Aorta (tissue), 5 donors: ENCODE measurements at regions not wholly inside any gene's neighbourhood (a gene's known extent, or its start where the extent isn't known, plus 50 kb on each side); places are given as distances from the start of the nearest gene placed in this dataset.
"Not testable (repeated sequence)": the region's sequence is repeated elsewhere in the genome, so short reads cannot be mapped to it uniquely, and the experiment has no call there.

ENCODE experiments used
- ATAC-seq: fragments of 200-7000 bp; cut with Tn5 transposase; one replicate; pipeline ENCODE4 v1.9.1; 2022; ENCODE audit warnings: moderate library complexity; ENCODE audit not compliant: low FRiP score
- DNase-seq, 2 donors: peaks; one replicate each; pipeline ENCODE4 v3.0.0-alpha.2; 2020
- H3K27ac ChIP-seq, 2 donors: one replicate each; pipeline ENCODE4 v1.5.1; 2013; ENCODE audit warnings: low read length in 2 of 2, mild to moderate bottlenecking in 2 of 2, moderate library complexity in 2 of 2, control low read depth in 1 of 2, inconsistent platforms in 1 of 2, low read depth in 1 of 2
- H3K27me3 ChIP-seq, 2 donors: one replicate each; pipeline ENCODE4 v1.6.1; 2013; ENCODE audit warnings: control low read depth in 1 of 2, low read length in 1 of 2, mild to moderate bottlenecking in 1 of 2, moderate library complexity in 1 of 2; ENCODE audit not compliant: insufficient read depth in 2 of 2, control insufficient read depth in 1 of 2
- H3K36me3 ChIP-seq, 2 donors: one replicate each; pipeline ENCODE4 v1.6.1; 2013; ENCODE audit warnings: control low read depth in 1 of 2, low read length in 1 of 2, mild to moderate bottlenecking in 1 of 2; ENCODE audit not compliant: insufficient read depth in 2 of 2, control insufficient read depth in 1 of 2
- H3K4me1 ChIP-seq, 2 donors: one replicate each; pipeline ENCODE4 v1.6.1; 2013; ENCODE audit warnings: low read length in 2 of 2, control low read depth in 1 of 2, mild to moderate bottlenecking in 1 of 2, moderate library complexity in 1 of 2; ENCODE audit not compliant: insufficient read depth in 2 of 2, control insufficient read depth in 1 of 2
- H3K4me3 ChIP-seq, 2 donors: one replicate each; pipeline ENCODE4 v1.5.1; 2013; ENCODE audit warnings: low read length in 2 of 2, control low read depth in 1 of 2, mild to moderate bottlenecking in 1 of 2
- H3K9me3 ChIP-seq: one replicate; pipeline ENCODE4 v1.6.1; 2013; ENCODE audit warnings: mild to moderate bottlenecking, low read length; ENCODE audit not compliant: control insufficient read depth
- WGBS, 2 donors: extraction: QIAGEN DNeasy Blood & Tissue Kit; methylation state at CpG; one replicate each; pipeline ENCODE4 v1.1.7; 2013; 5-methylcytosine and 5-hydroxymethylcytosine counted together
- intact Hi-C, 2 donors: fragments of 100-400 bp; cut with DNase I; formaldehyde crosslinking; loops; one replicate each; pipeline versions ENCODE4 v1.14.2 to v1.15.0; 2022
- donor health status: healthy with polysubstance abuse.
- donor health status: Bipolar disorder and iron deficiency.
- donor health status: DM: no; HTN: no; CAD: no.
- donor health status: DM: no; HTN: no; CAD: no.
- donor health status: DM: yes; HTN: yes; CAD: no.

DNA sequence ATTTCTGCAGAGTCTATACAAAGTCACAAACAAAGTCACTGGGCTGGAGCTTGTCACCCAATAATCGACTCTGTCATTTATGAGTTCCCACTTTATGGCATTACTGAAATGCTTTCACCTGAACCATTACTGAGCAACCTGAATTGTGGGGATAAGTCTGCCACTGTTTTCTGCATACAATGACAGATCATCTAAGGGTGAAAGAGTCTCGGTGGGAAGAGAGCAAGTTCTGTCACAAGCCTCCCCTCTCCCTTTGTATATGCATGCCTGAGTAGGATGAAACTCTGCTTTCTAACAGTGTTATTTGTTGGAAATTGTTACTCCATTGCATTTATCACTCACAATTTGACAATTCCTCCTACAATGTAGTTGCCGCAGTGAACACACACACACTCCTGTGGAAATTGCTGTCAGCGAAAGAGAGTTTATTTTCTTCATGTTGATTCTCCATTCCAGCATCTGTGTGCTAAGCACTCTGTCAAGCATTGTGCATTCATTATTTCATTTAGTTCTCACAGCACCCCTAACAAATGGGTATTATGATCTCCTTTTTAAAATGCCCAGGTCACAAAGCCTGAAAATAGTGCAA is 1732.4 kb upstream of the CDH6 start:
- WGBS, 2 donors, result 69% methylated on average over 4 of the region's 4 CpGs
- no peak for ATAC-seq
- intact Hi-C loops, result no loop called here
- no peak for DNase-seq
- no peak overlapping the region for H3K27ac ChIP-seq
- no peaks in the 10 kb centered on the region for H3K9me3 ChIP-seq
- H3K4me1 ChIP-seq, result no peaks in the 10 kb centered on the region
- no peaks in the 10 kb centered on the region for H3K27me3 ChIP-seq
- no peaks in the 10 kb centered on the region for H3K36me3 ChIP-seq
- no peak overlapping the region for H3K4me3 ChIP-seq

DNA sequence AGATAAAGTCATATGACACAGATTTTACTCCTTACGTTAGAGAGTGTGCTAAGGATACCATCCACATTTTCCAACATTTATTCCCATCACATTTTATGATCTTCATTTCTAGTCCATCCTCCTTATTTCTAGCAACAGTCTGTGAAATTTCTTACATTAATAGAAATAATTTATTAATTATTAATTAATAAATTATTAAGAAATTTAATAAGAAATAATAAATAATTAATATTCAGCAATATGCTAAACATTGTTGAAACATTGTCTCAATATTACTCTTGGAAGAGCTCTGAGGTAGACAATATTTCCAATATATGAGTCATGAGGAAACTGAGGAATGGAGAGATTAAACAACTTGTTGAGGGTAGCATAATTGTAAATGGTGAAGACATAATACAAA is 1742.5 kb upstream of the CDH6 start:
- H3K27me3 ChIP-seq, H3K27ac ChIP-seq, DNase-seq, H3K9me3 ChIP-seq, H3K4me1 ChIP-seq, ATAC-seq, intact Hi-C loops, H3K36me3 ChIP-seq, H3K4me3 ChIP-seq: not testable (repeated sequence)
- WGBS, 2 donors, result 73 to 86% methylated on average over 1 of the region's 1 CpG

DNA sequence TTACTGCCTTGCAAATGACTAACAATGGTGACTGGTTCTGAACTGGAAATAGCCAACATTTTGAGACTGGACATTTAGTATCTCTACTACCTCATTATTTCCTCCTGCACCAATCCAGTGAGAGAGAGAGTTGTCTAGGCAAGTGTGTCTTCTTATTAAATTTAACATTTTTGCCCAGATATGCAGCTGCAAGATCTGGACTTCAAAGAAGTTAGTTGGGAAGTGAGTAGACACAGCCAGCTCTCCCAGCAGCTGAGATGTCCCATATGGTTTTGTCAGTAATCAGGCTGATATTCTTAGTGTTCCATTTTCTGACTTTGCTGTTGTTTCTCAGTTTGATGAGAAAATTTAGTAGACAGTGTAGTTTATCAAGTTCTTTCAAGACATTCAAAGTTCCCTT is 1778.8 kb upstream of the CDH6 start:
- no peak overlapping the region for H3K4me3 ChIP-seq
- no peaks in the 10 kb centered on the region for H3K27me3 ChIP-seq
- H3K36me3 ChIP-seq, result no peaks in the 10 kb centered on the region
- DNase-seq (no peak), ATAC-seq (no peak)
- no peak overlapping the region for H3K27ac ChIP-seq
- intact Hi-C loops, result no loop called here
- no peaks in the 10 kb centered on the region for H3K9me3 ChIP-seq
- no peaks in the 10 kb centered on the region for H3K4me1 ChIP-seq

DNA sequence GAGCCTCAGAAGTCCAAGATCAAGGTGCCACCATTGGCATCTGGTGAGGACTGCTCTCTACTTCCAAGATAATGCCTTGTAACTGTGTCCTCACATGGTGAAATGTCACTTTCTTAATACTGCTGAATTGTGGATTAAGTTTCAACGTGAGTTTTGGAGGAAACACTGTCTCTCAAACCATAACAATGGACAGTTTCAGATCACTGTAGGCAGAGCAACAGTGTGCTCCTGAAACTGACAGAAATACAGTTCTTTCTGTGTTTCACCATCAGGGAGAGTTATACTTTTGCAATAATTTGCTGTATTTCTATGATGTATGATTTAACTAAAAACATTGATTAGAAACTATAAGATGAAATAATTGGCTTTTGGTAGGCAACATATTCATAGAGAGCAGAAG is 1780.5 kb upstream of the CDH6 start:
- Histone ChIP-seq H3K4me3 (no peak overlapping the region), H3K4me1 (no peaks in the 10 kb centered on the region), H3K9me3 (no peaks in the 10 kb centered on the region), H3K27ac (no peak overlapping the region), H3K27me3 (no peaks in the 10 kb centered on the region), H3K36me3 (no peaks in the 10 kb centered on the region)
- intact Hi-C loops, result no loop called here
- WGBS, 2 donors, result 31 to 35% methylated on average over 1 of the region's 1 CpG
- ATAC-seq (no peak), DNase-seq (no peak)

DNA sequence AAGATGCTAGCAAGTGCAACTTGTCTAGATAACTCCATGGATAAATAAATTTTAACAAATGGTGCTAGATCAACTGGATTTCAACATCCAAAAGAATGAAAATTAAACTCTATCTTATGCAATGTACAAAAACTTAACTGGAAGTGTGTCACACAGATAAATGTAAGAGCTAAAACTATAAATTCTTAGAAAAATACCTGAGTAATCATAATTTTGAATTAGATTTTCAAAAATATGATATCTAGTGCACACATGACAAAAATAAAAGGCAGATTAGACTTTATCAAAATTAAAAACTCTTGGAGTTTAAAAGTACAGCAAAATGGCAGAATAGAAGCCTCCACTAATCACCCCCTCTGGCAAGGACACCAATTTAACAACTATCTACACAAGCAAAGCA is 1791.2 kb upstream of the CDH6 start:
- intact Hi-C loops, result no loop called here
- H3K4me1 ChIP-seq, result no peaks in the 10 kb centered on the region
- no peak overlapping the region for H3K27ac ChIP-seq
- H3K27me3 ChIP-seq, result no peaks in the 10 kb centered on the region
- H3K36me3 ChIP-seq, result no peaks in the 10 kb centered on the region
- no peaks in the 10 kb centered on the region for H3K9me3 ChIP-seq
- ATAC-seq (no peak), DNase-seq (no peak)
- H3K4me3 ChIP-seq, result no peak overlapping the region

DNA sequence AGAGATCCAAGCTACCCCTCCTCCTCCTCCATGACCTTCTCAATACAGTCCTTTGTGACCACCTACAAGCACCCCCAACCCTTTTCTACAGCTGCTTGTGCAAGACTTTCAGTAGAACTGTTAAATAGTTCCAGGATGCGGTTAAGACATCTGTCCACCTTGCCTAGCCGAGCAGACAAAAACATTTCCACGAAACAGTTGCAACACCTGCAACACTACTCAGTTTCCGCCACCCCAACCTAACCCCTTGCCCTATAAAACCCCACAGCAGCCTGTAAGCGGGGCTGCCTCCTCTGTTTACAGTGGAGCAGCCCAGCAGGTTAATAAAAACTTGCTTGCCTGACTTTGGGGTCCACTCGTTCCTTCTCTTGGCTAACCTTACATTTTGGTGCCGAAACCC is 1803.5 kb upstream of the CDH6 start:
- no peak for DNase-seq
- intact Hi-C loops, result no loop called here
- WGBS, 2 donors, result 91 to 94% methylated on average over 7 of the region's 7 CpGs

DNA sequence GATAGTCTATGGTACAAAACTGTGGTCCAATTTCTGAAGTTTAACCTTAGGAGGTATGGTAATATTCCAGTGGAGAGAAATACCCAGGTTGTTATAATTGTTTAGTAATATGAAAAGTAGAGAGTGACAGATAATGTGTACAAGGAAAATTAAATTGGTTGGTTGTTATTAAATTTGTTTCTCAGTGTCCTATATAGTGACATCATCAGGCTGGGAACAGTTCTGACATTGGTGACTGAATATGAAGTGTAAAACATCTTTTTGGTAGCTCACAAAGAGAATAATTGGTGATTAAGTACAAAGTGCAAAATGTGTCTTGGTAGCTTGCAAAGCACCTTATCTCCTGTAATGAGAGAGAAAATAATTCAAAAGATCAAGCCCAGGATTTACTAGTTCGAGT is 1806.1 kb upstream of the CDH6 start:
- H3K4me1 ChIP-seq, result no peaks in the 10 kb centered on the region
- DNase-seq (no peak), ATAC-seq (no peak)
- 56 to 70% methylated on average over 1 of the region's 1 CpG for WGBS, 2 donors
- H3K36me3 ChIP-seq, result no peaks in the 10 kb centered on the region
- no peaks in the 10 kb centered on the region for H3K27me3 ChIP-seq
- no peak overlapping the region for H3K27ac ChIP-seq
- H3K9me3 ChIP-seq, result no peaks in the 10 kb centered on the region
- H3K4me3 ChIP-seq, result no peak overlapping the region
- intact Hi-C loops, result no loop called here

More for the DNA sequence above, 1803.5 kb upstream of the CDH6 start:
- Histone ChIP-seq H3K4me3 (no peak overlapping the region), H3K4me1 (no peaks in the 10 kb centered on the region), H3K9me3 (no peaks in the 10 kb centered on the region), H3K27ac (no peak overlapping the region), H3K36me3 (no peaks in the 10 kb centered on the region), H3K27me3 (no peaks in the 10 kb centered on the region)
- no peak for ATAC-seq

DNA sequence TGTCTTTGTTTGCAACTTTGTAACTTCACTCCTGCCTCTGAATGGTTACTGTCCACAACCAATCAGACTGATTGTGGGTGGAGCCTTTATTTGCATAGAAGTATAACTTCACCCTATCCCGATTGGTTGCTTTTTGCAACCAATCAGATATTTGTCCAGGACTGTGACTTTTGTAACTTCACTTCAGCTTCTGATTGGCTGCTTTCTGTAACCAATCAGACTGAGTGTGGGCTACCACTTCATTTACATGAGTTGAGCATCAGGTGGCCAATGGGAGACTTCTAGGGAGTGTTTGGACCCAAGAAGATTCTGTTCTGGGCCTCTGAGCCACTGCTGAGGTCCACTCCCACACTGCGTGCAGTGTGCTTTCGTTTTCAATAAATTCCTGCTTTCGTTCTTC is 1810.7 kb upstream of the CDH6 start:
- intact Hi-C loops, result no loop called here
- Histone ChIP-seq H3K4me3 (no peak overlapping the region), H3K36me3 (no peaks in the 10 kb centered on the region), H3K9me3 (no peaks in the 10 kb centered on the region), H3K27ac (no peak overlapping the region), H3K27me3 (no peaks in the 10 kb centered on the region), H3K4me1 (no peaks in the 10 kb centered on the region)
- no peak for ATAC-seq
- no peak for DNase-seq
- 90 to 96% methylated on average over 4 of the region's 4 CpGs for WGBS, 2 donors

DNA sequence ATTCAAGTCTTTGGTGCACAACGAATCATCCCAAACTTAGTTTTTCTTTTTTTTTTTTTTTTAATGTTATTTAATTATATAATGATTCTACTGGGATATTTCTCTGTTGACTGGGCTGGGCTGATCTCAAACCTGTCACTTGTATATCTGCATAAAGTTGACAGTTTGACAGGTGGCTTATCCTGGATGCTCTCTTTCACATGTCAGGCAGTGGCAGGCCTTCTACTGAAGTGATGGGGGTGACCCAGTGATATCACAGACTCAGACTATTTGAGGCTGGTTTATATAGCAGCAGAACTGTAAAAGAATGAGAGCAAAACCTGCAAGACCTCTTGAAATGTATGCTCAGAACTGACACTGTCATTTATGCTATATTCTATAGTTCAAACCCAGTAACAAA is 1813.5 kb upstream of the CDH6 start:
- no peaks in the 10 kb centered on the region for H3K36me3 ChIP-seq
- no peaks in the 10 kb centered on the region for H3K4me1 ChIP-seq
- ATAC-seq, result no peak
- no peaks in the 10 kb centered on the region for H3K27me3 ChIP-seq
- no peak overlapping the region for H3K4me3 ChIP-seq
- no peaks in the 10 kb centered on the region for H3K9me3 ChIP-seq
- H3K27ac ChIP-seq, result no peak overlapping the region
- WGBS, 2 donors, result 35 to 46% methylated on average over 1 of the region's 1 CpG
- intact Hi-C loops, result no loop called here
- DNase-seq, result no peak
